ENCODE measurements at regions not wholly inside any gene's neighbourhood (a gene's known extent, or its start where the extent isn't known, plus 50 kb on each side); places are given as distances from the start of the nearest gene placed in this dataset.

DNA sequence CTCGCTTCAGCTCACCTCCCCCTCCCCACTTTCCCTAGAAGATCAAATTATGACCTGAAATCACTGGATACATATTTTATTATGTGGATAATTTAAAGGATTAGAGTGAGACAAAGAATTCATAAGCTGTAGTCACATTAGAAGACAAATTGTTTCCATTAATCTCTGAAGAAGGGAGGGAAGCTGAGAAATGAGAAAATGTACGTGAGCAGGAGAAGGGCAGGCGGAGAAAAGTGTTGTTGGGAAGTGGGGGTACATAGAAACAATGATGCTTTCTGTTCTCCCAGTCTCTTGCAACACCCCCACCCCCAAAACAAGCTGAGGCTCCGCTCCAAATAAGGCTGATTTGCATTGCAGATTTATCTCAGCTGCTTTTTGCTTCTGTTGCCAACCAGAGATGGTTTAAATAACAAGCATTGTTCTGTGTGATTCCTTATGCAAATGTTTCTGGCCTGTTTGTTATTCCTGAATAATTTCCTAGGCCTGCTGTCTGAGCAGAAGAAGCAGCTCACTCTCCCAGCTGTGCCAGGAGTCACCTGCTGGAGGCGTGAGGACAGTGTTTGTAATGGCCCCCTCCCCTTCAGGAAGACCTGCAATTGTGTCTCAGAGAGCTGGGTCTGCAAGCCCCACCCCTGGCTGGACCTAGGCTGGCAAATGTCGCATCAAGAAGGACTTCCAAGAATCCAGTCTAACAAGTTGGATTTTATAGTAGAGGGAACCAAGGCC lies 121.8 kb upstream of the TNR start:
- DNase-seq (ENCODE audit: low read depth), result no peak

DNA sequence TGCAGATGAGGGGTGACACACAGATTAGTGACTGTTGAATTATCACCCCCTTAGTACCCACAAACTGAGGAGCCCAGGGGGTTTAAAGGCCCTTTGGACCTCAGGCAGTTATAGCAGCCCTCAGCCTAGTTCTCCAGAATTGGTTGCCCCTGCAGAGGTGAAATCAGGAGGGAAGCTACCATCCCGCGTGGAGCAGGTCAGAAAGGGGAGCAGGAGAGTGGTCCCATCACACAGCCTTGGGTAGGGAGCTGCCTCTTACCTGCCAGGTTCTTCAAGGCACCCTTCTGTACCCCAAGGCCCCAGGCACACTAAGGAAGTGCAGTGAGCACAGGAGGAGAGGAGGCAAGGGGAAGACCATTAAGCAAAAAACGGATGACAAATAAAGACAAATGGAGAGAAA lies 121.2 kb upstream of the TNR start:
- DNase-seq (ENCODE audit: low read depth), result no peak

- no peak for DNase-seq (ENCODE audit: low read depth)
These were observed 120.8 kb upstream of the TNR start for GRCh38 chr1:175864183-175864582.

- no peak for DNase-seq (ENCODE audit: low read depth)
These were observed 120.1 kb upstream of the TNR start for GRCh38 chr1:175863299-175864050.

GRCh38 chr1:175862408-175862807 lies 119.0 kb upstream of the TNR start:
- DNase-seq (ENCODE audit: low read depth), result no peak

DNA sequence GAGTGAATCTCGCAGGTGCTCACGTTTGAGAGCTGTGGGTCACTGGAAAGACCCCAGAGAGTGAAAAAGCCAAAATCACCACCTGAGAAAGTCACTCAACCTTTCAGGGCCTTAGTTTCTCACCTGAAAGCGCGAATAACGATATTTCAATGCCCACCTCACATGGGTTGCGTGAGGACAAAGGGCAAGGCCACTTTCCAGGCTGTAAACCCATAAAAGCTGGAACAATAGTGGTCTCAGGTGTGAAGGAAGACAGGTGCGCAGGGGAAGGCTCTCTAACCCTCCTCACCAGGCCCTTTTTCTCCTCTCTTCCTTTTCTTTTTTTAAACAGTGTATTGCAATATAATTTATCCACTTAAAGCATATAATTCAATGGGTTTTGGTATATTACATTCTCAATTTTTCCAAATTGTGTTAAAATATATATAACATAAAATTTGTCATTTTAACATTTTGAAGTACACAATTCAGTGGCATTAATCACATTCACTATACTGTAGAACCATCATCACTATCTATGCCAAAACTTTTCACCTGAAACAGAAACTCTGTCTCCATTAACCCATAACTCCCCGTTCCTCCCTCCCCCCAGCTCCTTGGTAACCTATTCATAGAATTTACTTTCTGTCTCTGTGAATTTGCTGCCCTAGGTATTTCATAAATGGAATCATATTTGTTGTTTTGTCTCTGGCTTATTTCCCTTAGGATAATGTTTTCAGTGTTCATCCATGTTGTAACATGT lies 118.4 kb upstream of the TNR start:
- DNase-seq (ENCODE audit: low read depth), result no peak

DNA sequence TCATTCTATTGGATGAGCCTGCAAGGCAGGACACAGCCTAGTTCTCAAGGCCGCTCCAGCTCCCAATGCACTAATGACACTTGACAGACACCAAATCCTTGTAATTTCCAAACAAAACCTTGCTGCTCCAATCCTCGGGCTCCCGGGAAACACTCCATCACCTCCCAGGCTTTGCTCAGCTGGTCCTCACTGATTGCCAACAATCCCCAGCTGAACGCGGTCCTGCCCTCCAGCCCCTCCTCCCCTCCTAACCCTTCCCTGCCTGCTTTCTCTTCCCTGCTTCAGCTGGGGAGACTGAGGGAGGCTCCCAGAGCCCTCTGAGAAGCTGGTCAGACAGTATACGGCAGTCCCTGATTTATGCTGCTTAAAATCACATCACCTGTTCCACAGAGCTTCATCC lies 114.4 kb upstream of the TNR start:
- DNase-seq (ENCODE audit: low read depth), result peak; percentile 16

DNA sequence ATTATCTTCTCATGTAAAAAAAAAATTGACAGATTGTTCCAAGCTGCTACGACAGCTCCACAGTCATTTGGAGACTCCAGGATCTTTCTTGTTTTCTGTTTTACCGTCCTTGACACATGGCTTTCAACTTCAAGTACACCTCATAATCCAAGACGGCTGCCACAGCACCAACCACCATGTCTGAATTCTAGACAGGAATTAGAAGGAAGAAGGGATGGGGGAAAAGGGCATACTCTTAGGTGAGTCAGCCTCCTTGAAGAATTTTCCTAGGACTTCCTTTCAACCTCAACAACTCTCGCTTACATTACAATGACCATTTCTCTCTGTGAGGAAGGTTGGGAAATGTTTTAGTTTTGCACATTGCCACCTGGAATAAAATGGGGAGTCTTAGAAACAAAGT lies 110.3 kb upstream of the TNR start:
- DNase-seq (ENCODE audit: low read depth), result no peak

DNA sequence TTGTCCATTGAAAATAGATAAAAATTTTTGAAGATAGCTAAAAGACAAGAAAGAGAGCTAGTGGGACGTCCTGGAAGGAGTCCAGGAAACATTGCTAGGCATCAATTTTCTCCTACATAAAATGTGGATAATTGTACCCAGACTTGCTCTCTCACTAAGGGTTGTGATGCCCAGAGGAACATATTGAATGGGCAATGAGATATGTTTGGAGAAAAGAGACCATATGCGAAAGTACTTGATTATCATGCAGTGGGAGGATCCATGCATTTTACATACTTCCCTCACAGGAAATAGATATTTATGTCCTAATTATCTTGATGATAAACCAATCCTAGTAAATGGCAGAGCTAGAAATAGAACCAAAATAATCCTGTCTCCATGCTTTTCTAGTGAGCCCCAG lies 108.4 kb upstream of the TNR start:
- DNase-seq (ENCODE audit: low read depth), result no peak

DNA sequence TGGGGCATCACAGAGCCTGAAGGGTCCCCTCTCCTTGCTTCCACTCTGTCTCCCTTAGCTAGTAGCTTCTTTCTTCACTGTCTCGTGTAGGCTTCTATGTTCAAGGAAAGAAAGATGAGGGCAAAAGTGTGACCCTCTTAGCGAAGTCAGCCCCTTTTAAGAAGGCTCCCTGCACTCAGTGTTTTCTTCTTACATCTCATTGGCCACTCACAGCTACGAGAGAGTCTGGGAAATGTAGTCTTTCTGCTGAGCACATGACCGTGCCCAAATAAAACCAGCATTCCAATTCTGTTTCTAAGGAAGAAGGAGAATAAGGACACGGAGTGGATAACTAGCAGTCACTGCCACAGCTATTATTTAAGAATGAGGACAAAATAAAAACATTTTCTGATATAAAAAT lies 104.9 kb upstream of the TNR start:
- DNase-seq (ENCODE audit: low read depth), result no peak

GRCh38 chr1:175845985-175846384 lies 102.6 kb upstream of the TNR start:
- no peak for DNase-seq (ENCODE audit: low read depth)

GRCh38 chr1:175845338-175845737 lies 101.9 kb upstream of the TNR start:
- DNase-seq (ENCODE audit: low read depth), result no peak

GRCh38 chr1:175844877-175845276 lies 101.5 kb upstream of the TNR start:
- no peak for DNase-seq (ENCODE audit: low read depth)

DNA sequence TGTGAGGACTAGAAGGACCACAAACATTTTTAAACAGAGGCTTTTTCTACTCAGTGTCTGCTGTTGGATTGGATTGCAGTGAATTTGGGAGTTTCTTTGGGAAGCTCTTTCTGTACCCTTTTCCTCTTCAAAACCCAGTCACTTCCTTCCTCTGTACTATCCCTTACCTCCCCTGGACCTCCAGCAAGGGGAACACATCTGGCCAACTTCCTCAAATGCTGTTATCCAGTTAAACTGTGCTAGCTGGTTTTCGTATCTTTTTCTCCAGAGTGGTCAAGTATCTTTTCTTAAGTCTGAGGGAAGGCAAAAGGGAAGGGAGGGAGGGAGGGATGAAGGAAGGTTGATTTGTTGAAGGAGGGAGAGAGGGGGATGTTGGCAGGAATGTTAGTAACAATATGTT lies 99.2 kb upstream of the TNR start:
- DNase-seq (ENCODE audit: low read depth), result no peak

GRCh38 chr1:175841738-175842187 lies 98.4 kb upstream of the TNR start:
- DNase-seq (ENCODE audit: low read depth), result no peak

GRCh38 chr1:175840787-175841186 lies 97.4 kb upstream of the TNR start:
- DNase-seq (ENCODE audit: low read depth), result no peak

GRCh38 chr1:175839779-175840669 lies 96.6 kb upstream of the TNR start:
- no peak for DNase-seq (ENCODE audit: low read depth)

- DNase-seq (ENCODE audit: low read depth), result no peak
These were observed 91.2 kb upstream of the TNR start for GRCh38 chr1:175834597-175834996.

DNA sequence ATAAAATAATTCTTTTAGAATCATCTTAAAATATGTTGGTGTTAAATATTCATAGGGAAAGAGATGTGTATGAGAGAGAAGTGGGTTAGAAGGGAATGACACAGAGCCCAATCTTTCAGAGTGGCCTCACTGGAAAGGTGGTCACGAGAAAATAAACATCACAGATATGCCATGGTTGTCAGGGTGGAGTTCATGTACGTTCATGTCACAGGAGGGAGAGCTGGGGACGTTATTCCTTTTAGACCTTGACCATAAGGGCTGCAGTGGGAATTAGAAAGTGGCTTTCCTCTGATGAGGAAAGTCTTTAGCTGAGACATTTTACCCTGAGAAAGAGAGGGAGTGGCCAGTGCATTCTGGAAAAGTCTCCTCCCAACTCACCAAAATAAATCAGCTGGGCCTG lies 90.6 kb upstream of the TNR start:
- DNase-seq (ENCODE audit: low read depth), result no peak

- no peak for DNase-seq (ENCODE audit: low read depth)
These were observed 90.1 kb upstream of the TNR start for GRCh38 chr1:175833502-175833901.

DNA sequence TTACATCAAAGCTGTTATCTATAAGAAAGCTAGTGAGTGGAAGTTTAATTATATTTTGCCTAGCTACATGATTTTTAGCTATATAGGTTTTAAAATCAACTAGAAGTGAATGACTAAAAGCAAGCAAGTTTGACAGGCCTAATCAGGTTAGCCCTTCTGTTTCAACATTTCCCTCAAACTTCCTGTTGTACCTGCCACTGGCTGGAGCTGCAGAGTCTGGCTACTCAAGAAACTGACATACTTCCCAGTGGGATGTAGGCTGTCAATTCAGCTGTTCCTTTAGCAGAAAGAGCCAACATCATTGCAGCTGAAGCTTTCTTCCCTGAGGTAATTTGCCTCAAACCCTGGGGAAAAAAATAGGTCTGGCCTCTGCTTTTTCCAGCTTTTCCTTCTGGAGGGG lies 87.1 kb upstream of the TNR start:
- no peak for DNase-seq (ENCODE audit: low read depth)

GRCh38 chr1:175829845-175830244 lies 86.5 kb upstream of the TNR start:
- DNase-seq (ENCODE audit: low read depth), result no peak

Data from forelimb muscle (tissue), 1 donor.